H1 (cell line): ENCODE measurements at regions not wholly inside any gene's neighbourhood (a gene's known extent, or its start where the extent isn't known, plus 50 kb on each side); places are given as distances from the start of the nearest gene placed in this dataset.

ENCODE experiments used
- NANOG ChIP-seq: IDR thresholded peaks from 2 replicates; pipeline ENCODE4 v1.6.1; 2011; ENCODE audit warnings: low read length, low read depth, mild to moderate bottlenecking, inconsistent platforms; ENCODE audit not compliant: insufficient read depth, poor library complexity, severe bottlenecking

DNA sequence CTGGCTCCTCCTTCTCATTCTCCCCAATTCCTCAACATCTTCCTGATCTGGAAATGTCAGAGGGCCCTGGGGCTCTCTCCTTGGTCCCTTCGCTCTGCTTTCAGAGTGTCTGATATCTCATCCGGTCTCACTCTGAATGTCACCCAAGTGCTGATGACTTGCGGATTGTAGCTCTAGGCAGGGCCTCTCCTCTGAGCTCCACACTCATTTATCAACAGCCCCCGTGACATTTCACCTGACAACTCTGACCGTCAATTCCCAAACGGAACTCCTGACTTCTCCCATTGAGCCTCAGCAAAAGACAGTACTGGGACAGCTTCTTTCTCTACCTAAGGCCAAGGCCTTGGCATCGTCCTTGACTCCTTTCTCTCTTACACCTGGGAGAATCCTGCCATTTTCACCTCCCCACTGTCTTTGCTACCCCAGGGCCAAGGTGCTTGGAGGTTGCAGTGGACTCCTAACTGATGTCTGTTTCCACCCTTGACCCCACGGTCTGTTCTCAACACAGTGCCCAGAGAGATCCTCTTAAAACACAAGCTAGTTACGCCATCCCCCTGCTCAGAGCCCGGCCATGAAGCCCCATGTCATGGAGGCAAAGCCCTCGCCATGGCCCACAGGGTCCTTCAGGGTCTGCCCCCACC lies 57.5 kb upstream of the THY1 start (continued):
- TF ChIP-seq NANOG, result no peak
